ENCODE measurements at regions not wholly inside any gene's neighbourhood (a gene's known extent, or its start where the extent isn't known, plus 50 kb on each side); places are given as distances from the start of the nearest gene placed in this dataset.

DNA sequence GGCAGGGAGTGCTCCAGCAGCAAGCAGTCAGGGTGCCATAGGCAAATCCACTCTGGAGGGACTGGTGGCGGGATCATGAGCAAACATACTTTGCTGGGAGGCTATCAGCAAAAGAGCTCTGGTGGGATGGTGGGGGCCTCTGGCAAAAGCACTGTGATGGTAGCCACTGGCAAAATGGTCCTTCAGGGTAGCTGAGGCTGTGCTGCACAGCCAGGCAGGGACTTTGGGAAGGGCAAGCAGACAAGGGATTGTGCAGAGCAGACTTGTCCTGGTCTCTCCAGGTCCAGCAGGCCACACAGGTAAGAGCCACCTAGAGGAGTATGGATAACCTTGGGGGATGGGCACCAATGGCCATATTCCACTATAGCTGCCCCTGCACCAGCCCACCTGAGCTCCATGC lies 129.4 kb upstream of the OTOS start:
- TF ChIP-seq, protein P1, sequence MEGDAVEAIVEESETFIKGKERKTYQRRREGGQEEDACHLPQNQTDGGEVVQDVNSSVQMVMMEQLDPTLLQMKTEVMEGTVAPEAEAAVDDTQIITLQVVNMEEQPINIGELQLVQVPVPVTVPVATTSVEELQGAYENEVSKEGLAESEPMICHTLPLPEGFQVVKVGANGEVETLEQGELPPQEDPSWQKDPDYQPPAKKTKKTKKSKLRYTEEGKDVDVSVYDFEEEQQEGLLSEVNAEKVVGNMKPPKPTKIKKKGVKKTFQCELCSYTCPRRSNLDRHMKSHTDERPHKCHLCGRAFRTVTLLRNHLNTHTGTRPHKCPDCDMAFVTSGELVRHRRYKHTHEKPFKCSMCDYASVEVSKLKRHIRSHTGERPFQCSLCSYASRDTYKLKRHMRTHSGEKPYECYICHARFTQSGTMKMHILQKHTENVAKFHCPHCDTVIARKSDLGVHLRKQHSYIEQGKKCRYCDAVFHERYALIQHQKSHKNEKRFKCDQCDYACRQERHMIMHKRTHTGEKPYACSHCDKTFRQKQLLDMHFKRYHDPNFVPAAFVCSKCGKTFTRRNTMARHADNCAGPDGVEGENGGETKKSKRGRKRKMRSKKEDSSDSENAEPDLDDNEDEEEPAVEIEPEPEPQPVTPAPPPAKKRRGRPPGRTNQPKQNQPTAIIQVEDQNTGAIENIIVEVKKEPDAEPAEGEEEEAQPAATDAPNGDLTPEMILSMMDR (IDR thresholded peaks at IDR 0.05; ENCODE audit: unreplicated experiment in 3 of 3): no peak
- no peaks in the 10 kb centered on the region for H3K36me3 Mint-ChIP-seq (ENCODE audit: low read depth)
- H3K27ac Mint-ChIP-seq: no peak overlapping the region
- H3K9me3 Mint-ChIP-seq: peaks cover 54% of the 10 kb centered on the region
- H3K4me3 Mint-ChIP-seq: no peak overlapping the region
- H3K27me3 Mint-ChIP-seq (ENCODE audit: low read depth): peaks cover 7% of the 10 kb centered on the region
- peaks cover 4% of the 10 kb centered on the region for H3K4me1 Mint-ChIP-seq

DNA sequence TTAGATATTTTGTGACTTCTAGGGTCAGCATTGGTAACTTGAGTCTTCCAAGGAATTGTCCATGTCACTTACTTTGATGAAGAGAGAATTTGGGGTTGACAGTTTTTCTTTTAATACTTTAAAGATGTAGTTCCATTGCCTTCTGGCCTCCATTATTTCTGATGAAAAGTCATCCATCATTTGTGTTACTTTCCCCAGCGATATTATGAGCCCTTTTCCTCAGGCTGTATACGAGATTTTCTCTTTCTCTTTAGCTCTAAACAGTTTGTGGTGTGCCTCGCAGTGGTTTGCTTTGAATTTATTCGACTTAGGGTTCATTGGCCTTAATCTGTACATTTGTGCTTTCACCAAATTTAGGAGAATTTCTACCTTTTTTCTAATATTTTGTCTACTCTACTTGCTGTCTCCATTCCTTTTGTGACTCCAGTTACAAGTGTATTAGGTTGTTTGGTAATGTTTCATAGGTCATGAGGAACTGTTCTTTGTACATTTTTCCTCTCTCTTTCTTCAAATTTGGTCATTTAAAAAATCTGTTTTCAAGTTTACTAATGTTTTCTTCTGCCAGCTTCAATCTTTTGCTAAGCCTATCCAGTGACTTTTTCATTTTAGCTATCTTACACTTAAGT lies 131.4 kb upstream of the OTOS start:
- Mint-ChIP-seq H3K27me3 (ENCODE audit: low read depth) (peaks cover 7% of the 10 kb centered on the region), H3K4me3 (no peak overlapping the region), H3K4me1 (peaks cover 4% of the 10 kb centered on the region), H3K9me3 (peaks cover 50% of the 10 kb centered on the region), H3K27ac (no peak overlapping the region), H3K36me3 (ENCODE audit: low read depth) (no peaks in the 10 kb centered on the region)
- TF ChIP-seq, protein P1 (IDR thresholded peaks at IDR 0.05; ENCODE audit: unreplicated experiment in 3 of 3): no peak

- H3K9me3 Mint-ChIP-seq: peaks cover 40% of the 10 kb centered on the region
Observed at GRCh38 chr2:240275386-240275785, 134.9 kb upstream of the OTOS start.

GRCh38 chr2:240277073-240277806 lies 136.8 kb upstream of the OTOS start:
- H3K27ac Mint-ChIP-seq: no peak overlapping the region
- H3K27me3 Mint-ChIP-seq (ENCODE audit: low read depth): peaks cover 25% of the 10 kb centered on the region
- H3K4me3 Mint-ChIP-seq: no peak overlapping the region
- H3K4me1 Mint-ChIP-seq: peaks cover 4% of the 10 kb centered on the region
- TF ChIP-seq, protein P1 (IDR thresholded peaks at IDR 0.05; ENCODE audit: unreplicated experiment in 3 of 3): no peak
- no peaks in the 10 kb centered on the region for H3K36me3 Mint-ChIP-seq (ENCODE audit: low read depth)
- H3K9me3 Mint-ChIP-seq: peaks cover 41% of the 10 kb centered on the region

More at GRCh38 chr2:240275386-240275785, 134.9 kb upstream of the OTOS start:
- TF ChIP-seq, protein P1 (IDR thresholded peaks at IDR 0.05; ENCODE audit: unreplicated experiment in 3 of 3): no peak
- Mint-ChIP-seq H3K27me3 (ENCODE audit: low read depth) (peaks cover 15% of the 10 kb centered on the region), H3K4me1 (peaks cover 4% of the 10 kb centered on the region), H3K27ac (no peak overlapping the region), H3K4me3 (no peak overlapping the region), H3K36me3 (ENCODE audit: low read depth) (no peaks in the 10 kb centered on the region)

GRCh38 chr2:240277807-240278522 lies 137.5 kb upstream of the OTOS start:
- Mint-ChIP-seq H3K9me3 (peaks cover 43% of the 10 kb centered on the region), H3K27ac (no peak overlapping the region), H3K27me3 (ENCODE audit: low read depth) (peaks cover 25% of the 10 kb centered on the region), H3K36me3 (ENCODE audit: low read depth) (no peaks in the 10 kb centered on the region), H3K4me1 (peaks cover 4% of the 10 kb centered on the region), H3K4me3 (no peak overlapping the region)
- TF ChIP-seq, protein P1 (IDR thresholded peaks at IDR 0.05; ENCODE audit: unreplicated experiment in 3 of 3): no peak
